Esophagus muscularis mucosa (tissue), 4 donors: ENCODE measurements at regions not wholly inside any gene's neighbourhood (a gene's known extent, or its start where the extent isn't known, plus 50 kb on each side); places are given as distances from the start of the nearest gene placed in this dataset.

Experiments
- CTCF ChIP-seq, 3 experiments: fragments of 200-600 bp in 2 of 3; fragments of 450-650 bp in 1 of 3; sonication (generic) in 2 of 3; IDR thresholded peaks; one replicate each; pipeline ENCODE4 v1.5.1; 2017 to 2019; ENCODE audit warnings: antibody characterized with exemption in 3 of 3, mild to moderate bottlenecking in 2 of 3, moderate library complexity in 1 of 3
- EP300 ChIP-seq: sonication (generic); formaldehyde crosslinking; IDR thresholded peaks from one replicate; pipeline ENCODE4 v1.6.1; 2017; ENCODE audit warnings: antibody characterized with exemption
- POLR2A ChIP-seq: fragments of 450-650 bp; IDR thresholded peaks from one replicate; pipeline ENCODE4 v1.6.1; 2017; ENCODE audit warnings: antibody characterized with exemption, moderate library complexity, mild to moderate bottlenecking, low read depth
- POLR2AphosphoS5 ChIP-seq, 2 donors: sonication (generic); formaldehyde crosslinking; IDR thresholded peaks; one replicate each; pipeline ENCODE4 v1.6.1; 2017; ENCODE audit warnings: antibody characterized with exemption in 2 of 2

GRCh38 chr2:43058726-43059110 lies 167.7 kb downstream of the ZFP36L2 start:
- no peak for TF ChIP-seq CTCF (IDR thresholded peaks at IDR 0.05)
- no peak for TF ChIP-seq EP300
- TF ChIP-seq POLR2AphosphoS5 (IDR thresholded peaks at IDR 0.05), result no peak
- TF ChIP-seq POLR2A, result no peak
